OCI-LY7 (cell line): ENCODE measurements at regions not wholly inside any gene's neighbourhood (a gene's known extent, or its start where the extent isn't known, plus 50 kb on each side); places are given as distances from the start of the nearest gene placed in this dataset.

Experiments
- CTCF ChIP-seq: fragments of 200-600 bp; sonication (generic); conservative IDR thresholded peaks from 2 replicates; pipeline ENCODE4 v1.5.1; 2014; ENCODE audit warnings: mild to moderate bottlenecking, antibody characterized with exemption, low read length, moderate library complexity, mixed read lengths
- EZH2phosphoT487 ChIP-seq: fragments of 200-600 bp; sonication (generic); IDR thresholded peaks from 2 replicates; pipeline ENCODE4 v1.6.1; 2018; ENCODE audit warnings: low read depth, borderline replicate concordance, mild to moderate bottlenecking, mixed run types, antibody characterized with exemption, low read length, moderate library complexity, mixed read lengths

GRCh38 chr2:105621038-105621437 lies 123.7 kb upstream of the NCK2 start:
- TF ChIP-seq CTCF = no peak
- no peak for TF ChIP-seq EZH2phosphoT487
